K562 (cell line): ENCODE measurements at regions not wholly inside any gene's neighbourhood (a gene's known extent, or its start where the extent isn't known, plus 50 kb on each side); places are given as distances from the start of the nearest gene placed in this dataset.

Experiments
- ATAC-seq: fragments of 200-7000 bp; cut with Tn5 transposase; 3 replicates; pipeline ENCODE4 v1.9.1; 2020; ENCODE audit warnings: moderate library complexity
- BruUV-seq: library from RNA; stranded (reverse); fragments of 400-500 nt; replicated peaks from 2 replicates; lab custom pipeline; 2021; lab: Mats Ljungman, UMichigan
- CTCF ChIA-PET: fragments of 300-600 bp; formaldehyde crosslinking; extraction: SDS; loops from one replicate; lab custom pipeline; 2021; ENCODE audit warnings: low intra/inter-chr PET ratio; lab: Yijun Ruan, JAX
- POLR2A ChIA-PET: fragments of 300-600, 350-650 bp; sonication (Branson Sonifier 250); formaldehyde crosslinking; extraction: SDS; loops from one replicate; lab custom pipeline; 2021; ENCODE audit warnings: antibody characterized with exemption, inconsistent platforms; lab: Yijun Ruan, JAX
- DNase-seq, 4 experiments: peaks; one replicate each; pipeline versions ENCODE4 v3.0.0 to v3.0.0-alpha.2; 2011 to 2018; ENCODE audit warnings: low spot score in 3 of 4, mixed read lengths in 3 of 4; ENCODE audit errors: extremely low read depth in 1 of 4
- FAIRE-seq: peaks from 2 replicates; lab custom pipeline; 2011; peaks lifted over from hg19 to GRCh38; lab: Jason Lieb, UNC
- H2AFZ ChIP-seq: 2 replicates; pipeline ENCODE4 v1.6.0; 2011; ENCODE audit warnings: low read depth, low read length, control low read depth, inconsistent platforms
- H3K27ac ChIP-seq: fragments of 200-600 bp; 3 replicates; pipeline ENCODE4 v1.8.0; 2011; ENCODE audit warnings: low read depth, mild to moderate bottlenecking, control low read depth, inconsistent platforms, low read length, moderate library complexity, mixed read lengths; ENCODE audit errors: extremely low read depth
- H3K27me3 ChIP-seq, 2 experiments: fragments of 300-600 bp in 1 of 2; 2 replicates in 1 of 2; 3 replicates in 1 of 2; pipeline versions ENCODE4 v1.6.0 to v1.8.0; 2011; ENCODE audit warnings: inconsistent platforms in 2 of 2, low read length in 2 of 2, mild to moderate bottlenecking in 1 of 2, mixed read lengths in 1 of 2, moderate library complexity in 1 of 2; ENCODE audit not compliant: control insufficient read depth in 2 of 2, insufficient read depth in 2 of 2
- H3K36me3 ChIP-seq: fragments of 300-600 bp; 3 replicates; pipeline ENCODE4 v1.8.0; 2011; ENCODE audit warnings: mild to moderate bottlenecking, low read length, inconsistent platforms; ENCODE audit not compliant: control insufficient read depth, insufficient read depth
- H3K4me1 ChIP-seq, 2 experiments: fragments of 200-600 bp in 1 of 2; replicated peaks in 1 of 2; 2 replicates in 1 of 2; 3 replicates in 1 of 2; pipeline versions ENCODE4 v1.5.1 to v1.8.0; 2011; ENCODE audit warnings: inconsistent platforms in 2 of 2, low read length in 2 of 2, mild to moderate bottlenecking in 1 of 2, mixed read lengths in 1 of 2, moderate library complexity in 1 of 2; ENCODE audit not compliant: control insufficient read depth in 2 of 2, insufficient read depth in 2 of 2
- H3K4me2 ChIP-seq: 2 replicates; pipeline ENCODE4 v1.6.1; 2011; ENCODE audit warnings: low read length, control low read depth, inconsistent platforms, mixed read lengths; ENCODE audit not compliant: insufficient read depth
- H3K4me3 ChIP-seq: fragments of 200-600 bp; sonication (generic), shearing (Covaris generic); 2 replicates; pipeline ENCODE4 v1.5.1; 2016; ENCODE audit warnings: control low read depth, inconsistent platforms
- H3K79me2 ChIP-seq: fragments of 200-600 bp; 3 replicates; pipeline ENCODE4 v1.8.0; 2011; ENCODE audit warnings: low read length, inconsistent platforms; ENCODE audit not compliant: control insufficient read depth, insufficient read depth
- H3K9ac ChIP-seq, 2 experiments: 2 replicates each; pipeline versions ENCODE4 v1.6.0 to v1.6.1; 2011; ENCODE audit warnings: low read depth in 2 of 2, low read length in 2 of 2, control low read depth in 1 of 2, inconsistent platforms in 1 of 2, mild to moderate bottlenecking in 1 of 2, mixed read lengths in 1 of 2; ENCODE audit not compliant: insufficient read depth in 1 of 2
- H3K9me1 ChIP-seq: one replicate; pipeline ENCODE4 v1.6.0; 2011; ENCODE audit warnings: inconsistent platforms, mild to moderate bottlenecking, low read length, moderate library complexity; ENCODE audit not compliant: control insufficient read depth, insufficient read depth
- H3K9me3 ChIP-seq: replicated peaks from 2 replicates; pipeline ENCODE4 v1.5.1; 2011; ENCODE audit warnings: low read depth, low read length, inconsistent platforms; ENCODE audit not compliant: control insufficient read depth, insufficient read depth
- H4K20me1 ChIP-seq: replicated peaks from 2 replicates; pipeline ENCODE4 v1.6.1; 2011; ENCODE audit warnings: low read length, inconsistent platforms, mixed read lengths; ENCODE audit not compliant: control insufficient read depth, insufficient read depth
- CEBPG ChIP-seq, 3 experiments: fragments of 200-800 bp in 1 of 3; sonication (Bioruptor generic) in 1 of 3; sonication (generic) in 1 of 3; formaldehyde crosslinking in 1 of 3; IDR thresholded peaks in 2 of 3; conservative IDR thresholded peaks in 1 of 3; 2 replicates each; pipeline versions ENCODE4 v1.6.1 to v1.8.0; 2016 to 2022; ENCODE audit warnings: missing compliant biosample characterization in 2 of 3, missing genetic modification characterization in 2 of 3, mild to moderate bottlenecking in 1 of 3, missing genetic modification reagents in 1 of 3
- in situ Hi-C: fragments of 300-500 bp; cut with MboI; formaldehyde crosslinking; loops from 4 replicates; pipeline ENCODE4 v1.15.0; 2018; ENCODE audit warnings: inconsistent platforms, mixed read lengths
- intact Hi-C: fragments of 100-400 bp; cut with micrococcal nuclease; formaldehyde crosslinking; loops from 2 replicates; pipeline ENCODE4 v1.14.2; 2022
- TF ChIP-seq, protein P1 (sequence below), 3 experiments: fragments of 200-800 bp in 1 of 3; sonication (Bioruptor generic) in 1 of 3; sonication (generic) in 1 of 3; formaldehyde crosslinking in 1 of 3; IDR thresholded peaks; 2 replicates each; pipeline versions ENCODE4 v1.6.1 to v1.8.0; 2016 to 2022; ENCODE audit warnings: mild to moderate bottlenecking in 2 of 3, missing compliant biosample characterization in 2 of 3, missing genetic modification characterization in 2 of 3, missing genetic modification reagents in 1 of 3
- TF ChIP-seq, protein P2 (sequence below): sonication (generic); formaldehyde crosslinking; IDR thresholded peaks from 2 replicates; pipeline ENCODE4 v1.4.0; 2020; ENCODE audit warnings: mild to moderate bottlenecking, missing genetic modification reagents
- TF ChIP-seq, protein P3 (sequence below): sonication (generic); formaldehyde crosslinking; IDR thresholded peaks from 2 replicates; pipeline ENCODE4 v1.8.1; 2023; ENCODE audit warnings: mild to moderate bottlenecking, missing genetic modification reagents, moderate library complexity

DNA sequence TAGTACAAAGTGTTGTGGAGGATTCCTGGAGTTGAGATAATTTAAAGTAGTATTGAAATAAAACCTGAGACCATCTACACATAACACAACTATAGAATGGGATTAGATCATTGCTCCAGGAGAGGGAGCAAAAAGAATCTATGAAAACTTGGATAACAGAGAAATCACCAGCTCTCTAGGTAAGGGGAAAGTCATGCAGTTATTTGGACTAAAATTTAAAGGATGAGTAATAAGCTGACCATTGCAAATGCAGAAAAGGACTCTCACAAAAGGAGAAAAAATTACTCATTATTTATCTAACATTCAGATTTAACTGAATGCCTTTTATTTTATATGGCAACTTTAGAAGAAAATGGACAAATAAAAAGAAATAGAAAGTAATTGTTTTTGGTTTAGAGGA is 1399.8 kb upstream of the ACVR2A start (continued):
- TF ChIP-seq, protein P1, sequence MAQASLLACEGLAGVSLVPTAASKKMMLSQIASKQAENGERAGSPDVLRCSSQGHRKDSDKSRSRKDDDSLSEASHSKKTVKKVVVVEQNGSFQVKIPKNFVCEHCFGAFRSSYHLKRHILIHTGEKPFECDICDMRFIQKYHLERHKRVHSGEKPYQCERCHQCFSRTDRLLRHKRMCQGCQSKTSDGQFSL (CRISPR knock-in tag; IDR thresholded peaks at IDR 0.05) = no peak
- TF ChIP-seq, protein P1 (tag; IDR thresholded peaks at IDR 0.05) = no peak
- TF ChIP-seq, protein P2, sequence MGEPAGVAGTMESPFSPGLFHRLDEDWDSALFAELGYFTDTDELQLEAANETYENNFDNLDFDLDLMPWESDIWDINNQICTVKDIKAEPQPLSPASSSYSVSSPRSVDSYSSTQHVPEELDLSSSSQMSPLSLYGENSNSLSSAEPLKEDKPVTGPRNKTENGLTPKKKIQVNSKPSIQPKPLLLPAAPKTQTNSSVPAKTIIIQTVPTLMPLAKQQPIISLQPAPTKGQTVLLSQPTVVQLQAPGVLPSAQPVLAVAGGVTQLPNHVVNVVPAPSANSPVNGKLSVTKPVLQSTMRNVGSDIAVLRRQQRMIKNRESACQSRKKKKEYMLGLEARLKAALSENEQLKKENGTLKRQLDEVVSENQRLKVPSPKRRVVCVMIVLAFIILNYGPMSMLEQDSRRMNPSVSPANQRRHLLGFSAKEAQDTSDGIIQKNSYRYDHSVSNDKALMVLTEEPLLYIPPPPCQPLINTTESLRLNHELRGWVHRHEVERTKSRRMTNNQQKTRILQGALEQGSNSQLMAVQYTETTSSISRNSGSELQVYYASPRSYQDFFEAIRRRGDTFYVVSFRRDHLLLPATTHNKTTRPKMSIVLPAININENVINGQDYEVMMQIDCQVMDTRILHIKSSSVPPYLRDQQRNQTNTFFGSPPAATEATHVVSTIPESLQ = no peak

DNA sequence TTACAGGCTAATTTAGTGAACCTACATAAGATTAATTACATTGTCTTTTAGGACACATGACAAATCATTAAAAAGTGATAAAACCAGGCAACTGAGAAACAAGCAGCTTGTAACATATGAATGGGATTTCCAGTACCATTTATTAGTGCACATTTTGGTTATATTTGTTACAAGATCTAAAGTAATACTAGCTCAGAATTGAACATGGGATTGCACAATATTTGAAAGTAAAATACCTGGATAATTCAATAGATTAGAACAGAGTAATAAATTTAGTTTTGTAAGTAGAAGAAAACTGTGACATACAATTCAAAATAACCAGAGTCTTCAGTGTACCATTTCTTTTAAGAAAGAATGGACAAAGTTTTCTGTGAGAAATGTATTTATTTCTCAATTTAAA is 1400.7 kb upstream of the ACVR2A start:
- Histone ChIP-seq H2AFZ (no peak overlapping the region), H3K79me2 (no peaks in the 10 kb centered on the region), H3K4me2 (no peak overlapping the region), H3K27me3 (no peaks in the 10 kb centered on the region), H3K27ac (no peak overlapping the region), H3K9ac (no peak overlapping the region), H3K36me3 (no peaks in the 10 kb centered on the region), H4K20me1 (no peaks in the 10 kb centered on the region), H3K9me1 (no peaks in the 10 kb centered on the region), H3K9me3 (no peaks in the 10 kb centered on the region), H3K4me1 (no peaks in the 10 kb centered on the region), H3K4me3 (no peak overlapping the region)
- ATAC-seq = no peak
- no peak for FAIRE-seq
- no peak for DNase-seq
- TF ChIP-seq, protein P3, sequence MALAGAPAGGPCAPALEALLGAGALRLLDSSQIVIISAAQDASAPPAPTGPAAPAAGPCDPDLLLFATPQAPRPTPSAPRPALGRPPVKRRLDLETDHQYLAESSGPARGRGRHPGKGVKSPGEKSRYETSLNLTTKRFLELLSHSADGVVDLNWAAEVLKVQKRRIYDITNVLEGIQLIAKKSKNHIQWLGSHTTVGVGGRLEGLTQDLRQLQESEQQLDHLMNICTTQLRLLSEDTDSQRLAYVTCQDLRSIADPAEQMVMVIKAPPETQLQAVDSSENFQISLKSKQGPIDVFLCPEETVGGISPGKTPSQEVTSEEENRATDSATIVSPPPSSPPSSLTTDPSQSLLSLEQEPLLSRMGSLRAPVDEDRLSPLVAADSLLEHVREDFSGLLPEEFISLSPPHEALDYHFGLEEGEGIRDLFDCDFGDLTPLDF (CRISPR knock-in tag) = no peak
- TF ChIP-seq CEBPG (CRISPR knock-in tag; IDR thresholded peaks at IDR 0.05) (no peak), CEBPG (tag; conservative IDR thresholded peaks at IDR 0.05 in 1 of 2, IDR thresholded peaks at IDR 0.05 in 1 of 2) (peak in 1 of 2 experiments; percentile 65; a peak in 2 of 4 replicates)
- ChIA-PET CTCF (interaction anchor here (0.5 kb wide), 1 partner anchor 747 kb away, joined by 3 read pairs; no protein-coding TSS in a partner anchor), POLR2A (no interaction called here)
- no TSS peak for BruUV-seq
- in situ Hi-C loops (no loop called here), intact Hi-C loops (no loop called here)
